ENCODE measurements at regions not wholly inside any gene's neighbourhood (a gene's known extent, or its start where the extent isn't known, plus 50 kb on each side); places are given as distances from the start of the nearest gene placed in this dataset.

DNA sequence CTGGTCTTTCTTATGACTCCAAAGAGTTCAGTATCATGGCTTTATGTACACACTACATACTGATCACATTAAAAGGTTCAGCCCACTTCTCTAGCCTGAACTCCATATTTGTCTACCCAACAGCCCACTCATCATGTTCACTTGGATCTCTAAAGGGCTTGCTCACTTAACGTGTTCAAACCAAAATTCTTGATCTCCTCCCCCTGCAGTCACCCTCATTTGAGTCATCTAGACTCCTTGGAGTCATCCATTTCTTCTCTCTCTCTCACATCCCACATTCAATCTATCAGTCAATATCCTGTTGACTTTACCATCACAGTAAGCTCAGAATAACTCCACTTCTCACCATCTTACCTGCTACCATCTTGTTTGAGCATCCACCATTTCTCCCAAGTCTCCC lies 148.4 kb upstream of the ARID2 start (continued):
- TF ChIP-seq, protein P1, sequence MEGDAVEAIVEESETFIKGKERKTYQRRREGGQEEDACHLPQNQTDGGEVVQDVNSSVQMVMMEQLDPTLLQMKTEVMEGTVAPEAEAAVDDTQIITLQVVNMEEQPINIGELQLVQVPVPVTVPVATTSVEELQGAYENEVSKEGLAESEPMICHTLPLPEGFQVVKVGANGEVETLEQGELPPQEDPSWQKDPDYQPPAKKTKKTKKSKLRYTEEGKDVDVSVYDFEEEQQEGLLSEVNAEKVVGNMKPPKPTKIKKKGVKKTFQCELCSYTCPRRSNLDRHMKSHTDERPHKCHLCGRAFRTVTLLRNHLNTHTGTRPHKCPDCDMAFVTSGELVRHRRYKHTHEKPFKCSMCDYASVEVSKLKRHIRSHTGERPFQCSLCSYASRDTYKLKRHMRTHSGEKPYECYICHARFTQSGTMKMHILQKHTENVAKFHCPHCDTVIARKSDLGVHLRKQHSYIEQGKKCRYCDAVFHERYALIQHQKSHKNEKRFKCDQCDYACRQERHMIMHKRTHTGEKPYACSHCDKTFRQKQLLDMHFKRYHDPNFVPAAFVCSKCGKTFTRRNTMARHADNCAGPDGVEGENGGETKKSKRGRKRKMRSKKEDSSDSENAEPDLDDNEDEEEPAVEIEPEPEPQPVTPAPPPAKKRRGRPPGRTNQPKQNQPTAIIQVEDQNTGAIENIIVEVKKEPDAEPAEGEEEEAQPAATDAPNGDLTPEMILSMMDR (IDR thresholded peaks at IDR 0.05; ENCODE audit: poor library complexity, severe bottlenecking): no peak
- TF ChIP-seq POLR2AphosphoS5 (IDR thresholded peaks at IDR 0.05) (no peak), TAF1 (IDR thresholded peaks at IDR 0.05; ENCODE audit: low read depth) (no peak)

DNA sequence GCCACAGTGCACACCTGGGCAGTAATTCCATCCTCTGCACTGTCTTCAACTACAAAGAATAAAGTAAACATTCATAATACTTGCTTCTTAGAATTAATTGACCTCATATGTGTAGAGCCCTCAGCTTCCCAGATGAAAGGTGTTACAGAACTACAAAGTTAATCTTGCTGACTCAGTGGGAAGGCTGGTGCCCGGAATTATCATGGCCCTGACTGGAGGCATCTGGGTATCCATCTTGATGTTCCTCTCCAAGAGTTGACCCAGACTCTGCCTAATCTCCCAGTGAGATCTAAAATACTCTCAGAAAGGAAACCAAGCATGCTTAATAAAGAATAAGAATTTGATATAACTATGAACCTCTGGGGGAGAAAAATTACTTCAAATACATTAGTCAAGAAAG lies 147.0 kb upstream of the ARID2 start:
- TF ChIP-seq POLR2AphosphoS5 (IDR thresholded peaks at IDR 0.05) (no peak), MXI1 (conservative IDR thresholded peaks at IDR 0.05; ENCODE audit: poor library complexity, severe bottlenecking) (no peak), RAD21 (conservative IDR thresholded peaks at IDR 0.05) (no peak), EP300 (conservative IDR thresholded peaks at IDR 0.05; ENCODE audit: poor library complexity, severe bottlenecking) (no peak), SMC3 (conservative IDR thresholded peaks at IDR 0.05; ENCODE audit: poor library complexity) (no peak), TAF1 (IDR thresholded peaks at IDR 0.05; ENCODE audit: low read depth) (no peak)
- TF ChIP-seq, protein P1 (IDR thresholded peaks at IDR 0.05; ENCODE audit: poor library complexity, severe bottlenecking): no peak
- Histone ChIP-seq H3K9me2 (ENCODE audit: insufficient read depth, low read length) (no peaks in the 10 kb centered on the region), H4K20me1 (ENCODE audit: insufficient read depth) (no peaks in the 10 kb centered on the region), H3K4me3 (ENCODE audit: low read length) (no peak overlapping the region), H3K36me3 (ENCODE audit: insufficient read depth, low read length) (no peaks in the 10 kb centered on the region), H3K27me3 (ENCODE audit: insufficient read depth, low read depth, low read length) (no peaks in the 10 kb centered on the region), H3K27ac (ENCODE audit: low read length) (no peak overlapping the region), H3K9me3 (ENCODE audit: low read length) (no peaks in the 10 kb centered on the region), H3F3A (ENCODE audit: insufficient read depth, low read length, poor library complexity, severe bottlenecking) (no peaks in the 10 kb centered on the region), H3K9ac (ENCODE audit: low read length) (no peak overlapping the region), H3K4me2 (ENCODE audit: low read length) (no peak overlapping the region), H3K79me2 (replicated peaks; ENCODE audit: insufficient read depth, low read length) (no peaks in the 10 kb centered on the region), H2AFZ (ENCODE audit: low read depth, low read length) (no peak overlapping the region)

DNA sequence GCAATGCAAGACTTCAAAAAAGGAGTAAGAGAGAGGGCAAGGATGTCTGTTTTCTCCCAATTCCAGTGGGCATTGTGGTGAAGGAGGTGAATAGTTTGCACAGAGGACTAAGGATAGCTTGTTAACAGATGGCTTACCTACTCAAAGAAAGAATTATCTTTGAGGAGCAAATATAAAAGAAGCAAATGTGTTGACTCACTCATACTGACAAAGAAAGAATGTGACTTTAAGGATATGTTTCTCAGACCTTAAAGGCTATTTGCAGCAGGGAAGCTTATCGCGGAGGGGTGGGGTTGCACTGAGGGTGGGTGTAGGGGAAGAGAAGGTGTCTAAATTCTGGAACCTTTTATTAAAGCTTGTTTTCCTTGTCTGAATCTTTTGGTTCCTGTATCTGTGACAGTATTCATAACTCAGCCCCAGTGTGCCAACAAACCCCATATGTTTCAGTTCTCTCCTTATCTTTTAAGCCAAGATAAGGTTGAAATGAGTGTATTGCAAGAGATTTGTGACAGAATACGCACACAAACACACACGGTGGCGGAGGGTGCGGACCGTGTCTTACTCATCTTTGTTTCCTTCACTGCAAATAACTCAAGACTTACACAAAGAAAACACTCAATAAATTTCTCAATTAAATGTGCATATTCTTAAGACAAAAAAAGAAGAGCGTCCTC lies 146.4 kb upstream of the ARID2 start:
- no peak overlapping the region for H3K4me3 ChIP-seq (ENCODE audit: low read length)
- no peak overlapping the region for H3K4me2 ChIP-seq (ENCODE audit: low read length)
- no peak overlapping the region for H2AFZ ChIP-seq (ENCODE audit: low read depth, low read length)
- no peaks in the 10 kb centered on the region for H3K79me2 ChIP-seq (replicated peaks; ENCODE audit: insufficient read depth, low read length)
- H3K27me3 ChIP-seq (ENCODE audit: insufficient read depth, low read depth, low read length): no peaks in the 10 kb centered on the region
- no peaks in the 10 kb centered on the region for H3F3A ChIP-seq (ENCODE audit: insufficient read depth, low read length, poor library complexity, severe bottlenecking)
- H3K9me2 ChIP-seq (ENCODE audit: insufficient read depth, low read length): no peaks in the 10 kb centered on the region
- no peak overlapping the region for H3K9ac ChIP-seq (ENCODE audit: low read length)
- TF ChIP-seq RAD21 (conservative IDR thresholded peaks at IDR 0.05): no peak
- TF ChIP-seq, protein P1 (IDR thresholded peaks at IDR 0.05; ENCODE audit: poor library complexity, severe bottlenecking): no peak
- TF ChIP-seq TAF1 (IDR thresholded peaks at IDR 0.05; ENCODE audit: low read depth): no peak
- no peak for TF ChIP-seq MXI1 (conservative IDR thresholded peaks at IDR 0.05; ENCODE audit: poor library complexity, severe bottlenecking)
- TF ChIP-seq, protein P2, sequence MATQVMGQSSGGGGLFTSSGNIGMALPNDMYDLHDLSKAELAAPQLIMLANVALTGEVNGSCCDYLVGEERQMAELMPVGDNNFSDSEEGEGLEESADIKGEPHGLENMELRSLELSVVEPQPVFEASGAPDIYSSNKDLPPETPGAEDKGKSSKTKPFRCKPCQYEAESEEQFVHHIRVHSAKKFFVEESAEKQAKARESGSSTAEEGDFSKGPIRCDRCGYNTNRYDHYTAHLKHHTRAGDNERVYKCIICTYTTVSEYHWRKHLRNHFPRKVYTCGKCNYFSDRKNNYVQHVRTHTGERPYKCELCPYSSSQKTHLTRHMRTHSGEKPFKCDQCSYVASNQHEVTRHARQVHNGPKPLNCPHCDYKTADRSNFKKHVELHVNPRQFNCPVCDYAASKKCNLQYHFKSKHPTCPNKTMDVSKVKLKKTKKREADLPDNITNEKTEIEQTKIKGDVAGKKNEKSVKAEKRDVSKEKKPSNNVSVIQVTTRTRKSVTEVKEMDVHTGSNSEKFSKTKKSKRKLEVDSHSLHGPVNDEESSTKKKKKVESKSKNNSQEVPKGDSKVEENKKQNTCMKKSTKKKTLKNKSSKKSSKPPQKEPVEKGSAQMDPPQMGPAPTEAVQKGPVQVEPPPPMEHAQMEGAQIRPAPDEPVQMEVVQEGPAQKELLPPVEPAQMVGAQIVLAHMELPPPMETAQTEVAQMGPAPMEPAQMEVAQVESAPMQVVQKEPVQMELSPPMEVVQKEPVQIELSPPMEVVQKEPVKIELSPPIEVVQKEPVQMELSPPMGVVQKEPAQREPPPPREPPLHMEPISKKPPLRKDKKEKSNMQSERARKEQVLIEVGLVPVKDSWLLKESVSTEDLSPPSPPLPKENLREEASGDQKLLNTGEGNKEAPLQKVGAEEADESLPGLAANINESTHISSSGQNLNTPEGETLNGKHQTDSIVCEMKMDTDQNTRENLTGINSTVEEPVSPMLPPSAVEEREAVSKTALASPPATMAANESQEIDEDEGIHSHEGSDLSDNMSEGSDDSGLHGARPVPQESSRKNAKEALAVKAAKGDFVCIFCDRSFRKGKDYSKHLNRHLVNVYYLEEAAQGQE (IDR thresholded peaks at IDR 0.05; ENCODE audit: borderline replicate concordance): no peak
- TF ChIP-seq EZH2 (IDR thresholded peaks at IDR 0.05; ENCODE audit: borderline replicate concordance, insufficient read depth, low read length, poor library complexity, severe bottlenecking): no peak
- TF ChIP-seq SMC3 (conservative IDR thresholded peaks at IDR 0.05; ENCODE audit: poor library complexity): no peak
- no peak for TF ChIP-seq EP300 (conservative IDR thresholded peaks at IDR 0.05; ENCODE audit: poor library complexity, severe bottlenecking)
- TF ChIP-seq POLR2AphosphoS5 (IDR thresholded peaks at IDR 0.05): no peak
- no peaks in the 10 kb centered on the region for H3K36me3 ChIP-seq (ENCODE audit: insufficient read depth, low read length)
- H3K9me3 ChIP-seq (ENCODE audit: low read length): no peaks in the 10 kb centered on the region
- no peaks in the 10 kb centered on the region for H4K20me1 ChIP-seq (ENCODE audit: insufficient read depth)
- no peak overlapping the region for H3K27ac ChIP-seq (ENCODE audit: low read length)

Data from neural cell (in vitro differentiated cells).